Natural killer cell (primary cell): ENCODE measurements at regions not wholly inside any gene's neighbourhood (a gene's known extent, or its start where the extent isn't known, plus 50 kb on each side); places are given as distances from the start of the nearest gene placed in this dataset.

Experiments used
- ATAC-seq, 3 donors: fragments of 150-1000 bp in 2 of 3; fragments of 200-7000 bp in 1 of 3; cut with Tn5 transposase; 1 replicate in 1 of 3; 2 replicates in 2 of 3; pipeline ENCODE4 v1.10.0; 2021; ENCODE audit warnings: mild to moderate bottlenecking in 2 of 3, moderate library complexity in 2 of 3
- DNase-seq, 2 donors: peaks; one replicate each; pipeline versions ENCODE4 v3.0.0 to v3.0.0-alpha.2; 2013 to 2021; ENCODE audit warnings: mixed read lengths in 1 of 2
- H3K27ac ChIP-seq: one replicate; pipeline ENCODE4 v1.5.1; 2013; ENCODE audit warnings: mild to moderate bottlenecking, low read length
- H3K27me3 ChIP-seq: one replicate; pipeline ENCODE4 v1.6.1; 2013; ENCODE audit warnings: low read length; ENCODE audit not compliant: control insufficient read depth, insufficient read depth
- H3K36me3 ChIP-seq: one replicate; pipeline ENCODE4 v1.6.1; 2013; ENCODE audit warnings: low read length; ENCODE audit not compliant: control insufficient read depth, insufficient read depth
- H3K4me1 ChIP-seq: one replicate; pipeline ENCODE4 v1.6.1; 2013; ENCODE audit warnings: low read length; ENCODE audit not compliant: control insufficient read depth, insufficient read depth
- H3K4me3 ChIP-seq: one replicate; pipeline ENCODE4 v1.5.1; 2013; ENCODE audit warnings: low read length
- H3K9me3 ChIP-seq: one replicate; pipeline ENCODE4 v1.6.1; 2013; ENCODE audit warnings: low read length; ENCODE audit not compliant: control insufficient read depth, insufficient read depth
- H3K27ac Mint-ChIP-seq, 2 donors: one replicate each; pipeline ENCODE4 v1.8.0; 2022; ENCODE audit warnings: mild to moderate bottlenecking in 2 of 2, mixed read lengths in 2 of 2, moderate library complexity in 1 of 2
- H3K27me3 Mint-ChIP-seq, 2 donors: one replicate each; pipeline ENCODE4 v1.8.0; 2022; ENCODE audit warnings: low read depth in 2 of 2, mixed read lengths in 2 of 2
- H3K36me3 Mint-ChIP-seq: one replicate; pipeline ENCODE4 v1.8.0; 2022; ENCODE audit warnings: mixed read lengths
- H3K4me1 Mint-ChIP-seq, 2 donors: one replicate each; pipeline ENCODE4 v1.8.0; 2022; ENCODE audit warnings: mixed read lengths in 2 of 2
- H3K4me3 Mint-ChIP-seq: one replicate; pipeline ENCODE4 v1.8.0; 2022; ENCODE audit warnings: mild to moderate bottlenecking, moderate library complexity, mixed read lengths
- H3K9me3 Mint-ChIP-seq, 2 donors: one replicate each; pipeline ENCODE4 v1.8.0; 2022; ENCODE audit warnings: mixed read lengths in 2 of 2
- CTCF ChIP-seq: fragments of 200-600 bp; IDR thresholded peaks from one replicate; pipeline ENCODE4 v1.8.0; 2022; ENCODE audit warnings: antibody characterized with exemption
- WGBS: methylation state at CpG from one replicate; pipeline ENCODE4 v1.1.7; 2013; ENCODE audit warnings: missing lambda C conversion rate; ENCODE audit not compliant: insufficient coverage; 5-methylcytosine and 5-hydroxymethylcytosine counted together
- intact Hi-C: fragments of 100-400 bp; cut with micrococcal nuclease; formaldehyde crosslinking; loops from one replicate; pipeline ENCODE4 v1.14.2; 2022

DNA sequence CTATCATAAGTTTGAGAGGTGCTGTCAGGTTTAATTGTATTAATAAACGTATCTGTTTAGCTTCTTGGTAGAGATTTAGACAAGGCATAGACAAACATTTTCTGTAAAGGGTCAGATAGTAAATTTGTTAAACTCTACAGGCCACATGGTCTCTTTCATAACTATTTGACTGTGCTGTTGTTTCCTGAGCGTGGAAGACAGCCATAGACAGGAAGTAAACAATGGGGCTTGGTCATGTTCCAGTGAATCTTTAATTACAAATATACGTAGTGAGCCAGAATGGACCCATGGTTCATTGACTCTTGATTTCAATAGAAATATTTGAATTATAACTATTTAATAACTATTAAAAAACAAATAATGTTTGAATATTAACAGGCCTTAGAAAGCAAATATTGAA lies 451.1 kb downstream of the SH2D4B start:
- Histone ChIP-seq H3K9me3 (no peaks in the 10 kb centered on the region), H3K27me3 (no peaks in the 10 kb centered on the region), H3K27ac (no peak overlapping the region), H3K4me3 (no peak overlapping the region), H3K4me1 (no peaks in the 10 kb centered on the region), H3K36me3 (no peaks in the 10 kb centered on the region)
- H3K4me3 Mint-ChIP-seq = no peak overlapping the region
- H3K27ac Mint-ChIP-seq = no peak overlapping the region
- H3K4me1 Mint-ChIP-seq = no peaks in the 10 kb centered on the region
- no peaks in the 10 kb centered on the region for H3K27me3 Mint-ChIP-seq
- no peak for TF ChIP-seq CTCF
- no peaks in the 10 kb centered on the region for H3K36me3 Mint-ChIP-seq
- 77% methylated on average over 2 of the region's 3 CpGs for WGBS
- intact Hi-C loops = no loop called here
- peaks cover 3 to 15% of the 10 kb centered on the region in 2 donors for H3K9me3 Mint-ChIP-seq
- DNase-seq = no peak
- ATAC-seq = no peak

- Mint-ChIP-seq H3K36me3 (no peaks in the 10 kb centered on the region), H3K4me1 (no peaks in the 10 kb centered on the region), H3K4me3 (no peak overlapping the region), H3K27ac (no peak overlapping the region), H3K27me3 (no peaks in the 10 kb centered on the region), H3K9me3 (peaks cover 7 to 14% of the 10 kb centered on the region in 2 donors)
- H3K36me3 ChIP-seq = no peaks in the 10 kb centered on the region
- H3K4me3 ChIP-seq = no peak overlapping the region
- WGBS = 89% methylated on average over 7 of the region's 7 CpGs
- intact Hi-C loops = no loop called here
- DNase-seq = no peak
- no peaks in the 10 kb centered on the region for H3K9me3 ChIP-seq
- no peaks in the 10 kb centered on the region for H3K27me3 ChIP-seq
- no peak for TF ChIP-seq CTCF
- ATAC-seq = no peak
- H3K27ac ChIP-seq = no peak overlapping the region
- no peaks in the 10 kb centered on the region for H3K4me1 ChIP-seq
Measured at GRCh38 chr10:80996615-80997193, 459.0 kb downstream of the SH2D4B start.

DNA sequence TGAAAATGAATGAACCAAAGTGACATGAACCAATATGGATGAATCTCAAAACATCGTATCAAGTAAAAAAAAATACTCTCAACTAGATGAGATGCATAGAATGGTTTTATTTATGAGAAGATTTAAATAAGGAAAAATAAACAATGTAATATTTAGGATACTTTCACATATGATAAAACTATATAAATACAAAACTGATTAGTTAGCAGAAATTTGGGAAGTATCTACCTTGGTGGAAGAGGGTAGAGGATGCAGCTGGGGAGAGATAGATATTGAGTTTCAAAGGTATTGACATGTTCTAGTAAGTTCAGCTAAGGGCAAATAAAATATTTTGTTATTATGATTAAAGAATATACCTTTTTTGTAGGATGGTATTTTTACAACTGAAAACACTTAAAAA lies 463.1 kb downstream of the SH2D4B start:
- Histone ChIP-seq H3K27me3 (no peaks in the 10 kb centered on the region), H3K4me1 (no peaks in the 10 kb centered on the region), H3K36me3 (no peaks in the 10 kb centered on the region), H3K9me3 (no peaks in the 10 kb centered on the region), H3K27ac (no peak overlapping the region), H3K4me3 (no peak overlapping the region)
- DNase-seq (no peak), ATAC-seq (no peak)
- no peak overlapping the region for H3K27ac Mint-ChIP-seq
- H3K4me3 Mint-ChIP-seq = no peak overlapping the region
- H3K27me3 Mint-ChIP-seq = no peaks in the 10 kb centered on the region
- H3K36me3 Mint-ChIP-seq = no peaks in the 10 kb centered on the region
- WGBS = no CpG with 5 or more reads among the region's 1 CpG
- no peaks in the 10 kb centered on the region for H3K4me1 Mint-ChIP-seq
- peaks cover 4 to 10% of the 10 kb centered on the region in 2 donors for H3K9me3 Mint-ChIP-seq
- intact Hi-C loops = no loop called here
- no peak for TF ChIP-seq CTCF

DNA sequence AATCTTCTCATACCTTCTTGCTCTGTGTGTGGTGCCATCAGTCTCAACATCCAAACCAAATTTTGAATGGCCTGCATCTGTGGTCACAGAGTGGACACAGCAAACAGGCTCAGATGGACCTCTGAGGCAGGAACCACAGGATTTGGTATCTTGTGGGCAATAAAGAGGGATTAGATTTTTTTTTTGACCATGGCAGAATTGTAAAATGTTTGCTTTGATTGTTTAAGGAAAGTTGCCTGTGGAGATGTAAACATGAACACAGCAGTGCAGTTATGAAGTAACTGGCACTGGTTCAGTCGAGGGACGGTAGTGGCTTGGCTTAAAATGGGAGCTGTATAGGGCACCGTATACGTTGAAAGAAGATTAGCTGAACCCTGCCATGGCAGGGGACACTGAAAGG lies 464.7 kb downstream of the SH2D4B start:
- Mint-ChIP-seq H3K27me3 (no peaks in the 10 kb centered on the region), H3K36me3 (no peaks in the 10 kb centered on the region), H3K27ac (no peak overlapping the region), H3K4me1 (no peaks in the 10 kb centered on the region), H3K4me3 (no peak overlapping the region), H3K9me3 (peaks cover 0 to 8% of the 10 kb centered on the region in 2 donors)
- Histone ChIP-seq H3K27me3 (no peaks in the 10 kb centered on the region), H3K36me3 (no peaks in the 10 kb centered on the region), H3K4me1 (no peaks in the 10 kb centered on the region), H3K27ac (no peak overlapping the region), H3K9me3 (no peaks in the 10 kb centered on the region), H3K4me3 (no peak overlapping the region)
- ATAC-seq (no peak), DNase-seq (no peak)
- 97% methylated on average over 4 of the region's 4 CpGs for WGBS
- intact Hi-C loops = no loop called here
- TF ChIP-seq CTCF = no peak
